HG03342 (cell line): ENCODE measurements at regions not wholly inside any gene's neighbourhood (a gene's known extent, or its start where the extent isn't known, plus 50 kb on each side); places are given as distances from the start of the nearest gene placed in this dataset.
A peak's percentile ranks its signal among the peaks of the same experiment; 100 is the strongest.

ENCODE experiments used
- ATAC-seq: cut with Tn5 transposase; IDR thresholded peaks from one replicate; pipeline ENCODE4 v1.9.1; 2021; ENCODE audit warnings: mild to moderate bottlenecking, moderate library complexity; ENCODE audit not compliant: unreplicated experiment

GRCh38 chr5:145708169-145708568, 127.0 kb downstream of the PRELID2 start:
- ATAC-seq = no peak

DNA sequence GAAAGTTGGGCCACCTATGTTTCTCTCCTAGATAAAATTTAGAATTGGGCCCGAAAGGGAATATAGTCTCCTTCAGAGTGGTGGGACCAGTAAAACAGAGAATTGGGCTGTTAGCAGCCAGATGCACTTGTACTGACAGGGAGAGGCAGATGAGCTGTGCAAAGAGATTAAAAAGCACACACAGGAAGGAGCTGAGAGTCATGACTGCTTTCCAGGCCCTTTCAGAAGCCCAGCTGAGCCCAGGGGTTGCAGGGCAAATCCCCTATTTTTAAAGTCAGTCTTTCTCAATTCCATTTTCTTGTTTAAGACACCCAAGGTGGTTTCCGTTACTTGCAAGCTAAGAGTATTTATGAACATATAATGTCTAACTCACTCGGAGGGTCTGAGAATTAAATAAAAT, 130.4 kb downstream of the PRELID2 start:
- ATAC-seq = no peak

- no peak for ATAC-seq
These were observed 131.3 kb downstream of the PRELID2 start for GRCh38 chr5:145703856-145704255.

DNA sequence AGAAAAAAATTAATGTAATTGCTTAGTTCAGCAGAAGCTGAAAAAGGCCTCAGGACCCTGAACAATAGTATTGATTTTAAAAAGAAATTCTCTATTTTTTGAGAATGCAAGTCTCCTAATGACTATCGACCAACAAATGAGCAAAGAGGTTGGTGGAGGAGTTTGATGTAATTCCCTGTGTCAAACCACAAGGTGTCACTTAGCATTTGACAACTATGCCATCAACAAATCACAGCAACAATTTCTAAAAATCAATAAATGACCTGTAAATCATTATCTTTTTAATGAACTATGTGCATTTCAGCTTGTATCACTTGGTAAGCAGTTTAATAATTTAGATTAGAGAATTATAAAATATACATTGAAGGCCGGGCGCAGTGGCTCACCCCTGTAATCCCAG, 133.7 kb downstream of the PRELID2 start:
- no peak for ATAC-seq

- ATAC-seq = no peak
These were observed 135.3 kb downstream of the PRELID2 start for GRCh38 chr5:145699846-145700245.

GRCh38 chr5:145697251-145697990, 137.7 kb downstream of the PRELID2 start:
- ATAC-seq = peak; percentile 90

DNA sequence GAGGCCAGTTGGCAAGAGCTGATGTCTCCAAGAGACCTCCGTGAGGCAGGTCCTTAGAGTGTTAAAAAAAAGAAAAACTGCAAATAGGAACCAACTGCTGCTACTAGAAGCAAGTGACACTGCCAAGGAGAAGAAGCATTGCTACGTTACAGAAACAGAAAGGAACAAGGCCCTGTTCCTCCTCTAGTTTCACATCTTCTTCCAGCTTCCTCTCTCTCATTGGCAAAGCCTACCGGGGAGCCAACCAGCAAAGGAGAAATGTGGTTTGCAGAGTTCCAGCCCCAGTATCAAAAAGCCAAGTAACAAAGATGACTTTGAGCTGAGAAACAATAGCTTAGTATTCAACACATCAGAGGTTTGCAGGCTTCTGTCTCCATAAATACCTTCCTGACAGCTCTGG, 145.9 kb downstream of the PRELID2 start:
- peak; percentile 98 for ATAC-seq

DNA sequence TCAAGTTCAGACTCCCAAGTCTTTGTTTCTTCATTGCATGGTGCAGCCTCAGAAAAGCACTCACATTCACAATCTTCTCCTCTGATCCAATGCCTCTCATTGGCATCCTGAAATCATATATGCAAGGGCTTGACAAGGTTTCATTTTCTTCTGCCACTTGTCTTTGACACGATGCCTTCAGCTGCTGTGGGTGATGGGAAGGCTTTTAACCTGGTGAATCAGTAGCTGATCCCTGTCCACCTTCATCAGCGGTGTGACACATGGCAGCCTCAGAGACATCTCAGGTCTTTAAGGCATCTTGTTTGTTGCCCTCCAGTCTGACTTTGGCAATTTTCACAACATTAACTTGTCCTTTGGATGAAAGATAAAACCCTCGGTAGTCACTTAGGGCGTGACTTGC, 147.2 kb downstream of the PRELID2 start:
- no peak for ATAC-seq

GRCh38 chr5:145685417-145685816, 149.7 kb downstream of the PRELID2 start:
- no peak for ATAC-seq

- ATAC-seq = no peak
These were observed 151.7 kb downstream of the PRELID2 start for GRCh38 chr5:145683431-145683830.

DNA sequence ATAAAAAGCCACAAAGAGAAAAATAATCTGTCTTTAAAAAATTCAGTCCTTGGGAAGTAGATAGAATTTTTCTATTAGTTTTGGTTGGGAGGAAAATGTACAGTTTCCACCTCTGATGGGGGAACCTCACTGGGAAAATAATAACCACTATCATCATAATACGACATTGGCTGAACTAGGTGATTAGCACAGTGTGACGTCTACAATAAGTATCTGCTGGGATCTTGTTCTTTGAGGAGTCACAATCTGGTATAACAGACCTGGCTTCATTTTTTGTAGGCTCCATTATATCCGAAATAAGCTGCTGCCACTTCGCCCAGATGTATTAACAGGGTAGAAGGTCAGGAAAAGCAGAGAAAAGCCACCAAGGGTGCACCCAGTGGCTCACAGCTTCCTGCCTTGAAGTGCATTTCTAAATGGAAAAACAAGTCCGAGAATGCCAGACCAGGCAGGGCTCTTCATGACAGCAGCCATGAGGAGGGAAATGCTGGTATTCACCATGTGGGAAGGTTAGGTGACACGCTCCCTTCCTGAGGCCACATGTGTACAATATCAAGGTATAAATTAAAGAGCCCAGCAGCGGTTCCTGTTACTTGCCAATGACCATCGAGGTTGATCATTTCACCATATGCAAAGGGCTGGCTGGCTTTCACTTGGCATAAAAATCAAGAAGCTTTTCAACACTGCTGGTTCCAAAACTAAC, 152.8 kb downstream of the PRELID2 start:
- no peak for ATAC-seq

GRCh38 chr5:145681686-145682085, 153.5 kb downstream of the PRELID2 start:
- peak; percentile 98 for ATAC-seq

DNA sequence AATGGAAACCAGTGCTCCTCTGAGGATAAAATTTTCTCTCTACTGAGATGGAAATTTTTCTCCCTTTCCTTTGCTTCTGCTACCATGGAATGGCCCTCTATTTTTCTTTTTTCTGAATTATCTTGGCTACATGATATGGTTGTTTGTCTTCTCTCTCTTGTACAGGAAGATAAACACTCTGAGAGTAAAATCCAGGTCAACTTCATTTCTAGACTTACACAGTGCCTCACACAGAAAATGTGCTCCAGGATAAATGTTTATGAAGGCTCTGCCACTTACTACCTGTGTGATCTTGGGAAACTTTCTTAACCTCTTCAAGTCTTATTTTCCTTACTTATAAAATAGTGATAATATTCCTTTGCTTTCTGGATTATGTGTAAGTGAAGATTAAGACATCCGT, 153.9 kb downstream of the PRELID2 start:
- ATAC-seq = no peak

DNA sequence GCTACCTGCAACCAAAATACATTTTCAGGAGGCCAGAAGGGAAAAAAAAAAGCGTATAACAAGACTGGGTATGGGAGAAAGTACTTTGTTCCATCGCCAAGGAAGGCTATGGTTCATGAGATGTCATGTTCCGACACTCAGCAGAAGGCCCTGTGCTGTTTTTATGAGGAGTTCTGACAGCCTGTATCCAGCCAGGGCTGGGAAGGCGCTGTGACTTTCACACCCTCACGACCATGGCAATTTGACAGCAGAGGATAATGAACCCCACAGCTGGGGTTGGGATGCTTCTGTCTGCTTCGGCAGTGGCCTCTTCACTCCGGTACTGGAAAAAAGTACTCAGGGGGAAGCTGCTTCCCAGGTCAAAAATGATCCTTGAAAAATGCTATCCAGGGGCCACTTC, 154.4 kb downstream of the PRELID2 start:
- ATAC-seq = no peak

GRCh38 chr5:145680169-145680568, 155.0 kb downstream of the PRELID2 start:
- ATAC-seq = no peak

DNA sequence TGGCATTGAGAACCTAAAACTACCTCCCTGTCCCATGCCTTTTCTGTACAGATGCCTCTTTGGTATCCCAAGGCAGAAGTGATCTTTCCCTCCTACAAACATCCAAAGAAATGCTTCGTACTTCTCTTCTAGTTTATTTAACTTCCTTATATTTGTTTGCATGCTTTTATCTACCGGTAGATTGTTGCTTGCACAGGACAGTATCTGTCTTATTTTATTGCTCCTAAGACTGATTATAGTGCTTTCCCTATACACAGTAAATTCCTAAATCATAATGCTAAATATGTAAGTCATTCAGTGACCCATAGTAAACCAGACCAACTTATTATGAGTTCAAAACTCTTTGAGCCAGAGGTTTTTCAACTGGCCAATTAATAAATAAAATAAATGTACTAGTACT, 156.9 kb downstream of the PRELID2 start:
- no peak for ATAC-seq

- ATAC-seq = no peak
These were observed 161.4 kb downstream of the PRELID2 start for GRCh38 chr5:145673786-145674185.

DNA sequence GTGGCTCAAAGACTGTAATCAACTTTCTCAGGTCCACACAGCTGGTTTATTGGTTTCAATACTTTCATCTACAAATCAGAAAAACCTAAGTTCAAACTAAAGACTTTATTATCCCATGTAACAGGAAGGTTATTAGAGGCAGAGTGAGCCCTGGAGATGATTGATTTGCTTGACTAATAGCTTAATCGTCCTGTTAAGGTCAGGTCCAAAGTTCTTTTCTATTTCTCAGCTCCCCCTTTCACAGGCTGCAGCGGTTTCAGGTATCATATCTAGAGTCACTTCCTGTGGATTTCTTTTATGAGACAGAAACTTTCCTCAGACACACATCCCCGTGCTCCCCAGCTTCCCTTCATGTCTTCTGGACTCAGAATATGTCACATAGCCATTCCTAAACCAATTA, 166.4 kb downstream of the PRELID2 start:
- no peak for ATAC-seq

DNA sequence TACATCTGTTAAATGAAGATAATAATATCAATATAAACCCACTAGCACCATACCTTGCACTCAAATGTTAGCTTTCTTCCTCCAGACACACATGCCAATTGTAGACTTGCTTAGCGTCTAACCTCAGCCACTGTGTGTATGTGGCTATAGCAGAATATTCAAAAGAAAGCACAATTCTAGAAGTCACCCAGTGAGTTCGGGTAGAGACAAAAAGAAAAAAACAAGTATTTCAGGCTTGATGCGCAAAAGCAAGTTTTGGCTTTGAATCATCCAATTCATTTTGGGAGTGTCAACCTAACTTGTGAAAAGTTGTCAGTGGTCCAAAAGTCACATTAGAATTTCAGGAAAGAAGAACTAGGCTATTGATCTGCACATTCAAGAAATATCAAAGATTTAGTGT, 167.4 kb downstream of the PRELID2 start:
- no peak for ATAC-seq

DNA sequence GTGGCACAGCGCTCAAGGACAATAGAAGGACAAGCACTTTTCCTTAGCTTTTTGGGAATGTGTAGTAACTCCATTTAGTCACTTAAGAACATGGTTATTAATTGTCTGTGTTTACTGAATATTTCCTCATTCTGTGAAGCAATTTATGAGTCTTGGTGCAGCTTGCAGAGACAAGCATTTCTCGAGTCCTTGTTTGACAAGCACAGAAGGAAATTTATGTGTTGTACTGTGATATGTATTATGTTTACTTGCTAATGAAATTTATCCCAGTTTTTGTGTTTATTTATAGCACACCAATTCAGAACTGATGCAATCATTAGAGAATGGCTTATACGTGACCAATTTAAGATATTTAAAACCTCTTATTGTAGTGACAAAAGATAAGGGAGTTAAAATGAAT, 168.6 kb downstream of the PRELID2 start:
- ATAC-seq = no peak

DNA sequence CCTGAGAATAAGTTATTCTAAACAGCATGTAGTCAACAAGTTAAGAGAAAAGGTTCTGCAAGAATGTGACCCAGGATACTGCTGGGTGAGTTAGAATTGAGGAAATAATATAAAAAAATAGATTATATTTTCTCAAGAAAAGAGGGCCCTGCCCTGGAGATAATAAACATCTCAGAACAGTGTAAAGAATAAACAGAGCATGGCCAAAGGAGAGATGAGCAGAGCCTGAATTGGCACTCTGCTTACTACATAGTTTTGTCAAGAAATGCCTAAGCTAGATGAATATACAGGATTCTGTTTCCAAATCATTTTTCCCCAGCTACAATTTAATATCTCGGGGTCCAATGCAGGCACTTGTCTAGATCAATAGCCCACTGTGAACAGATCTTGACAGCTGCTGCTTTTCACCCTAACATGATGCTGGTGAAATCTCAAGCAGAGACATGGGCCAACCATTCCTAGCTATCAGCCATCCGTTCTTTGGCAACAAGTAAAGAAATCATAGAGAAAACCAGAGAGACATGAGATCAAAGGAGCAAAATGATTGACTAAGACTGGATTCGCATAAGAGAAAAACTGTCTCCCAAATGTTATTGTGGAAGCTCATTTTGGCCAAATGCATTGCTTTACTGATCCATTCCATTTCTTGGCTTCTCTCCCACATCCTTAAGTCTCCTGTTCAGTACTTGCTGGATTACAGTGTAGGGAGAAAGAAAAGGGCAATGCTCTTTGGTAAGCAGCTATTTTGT, 173.2 kb downstream of the PRELID2 start:
- no peak for ATAC-seq
